HepG2 (cell line): ENCODE measurements at regions not wholly inside any gene's neighbourhood (a gene's known extent, or its start where the extent isn't known, plus 50 kb on each side); places are given as distances from the start of the nearest gene placed in this dataset.

ENCODE experiments used
- CTCF ChIP-seq: sonication (generic); formaldehyde crosslinking; IDR thresholded peaks from 2 replicates; pipeline ENCODE4 v1.5.0; 2020; ENCODE audit warnings: mild to moderate bottlenecking, missing genetic modification reagents, moderate library complexity
- HIVEP1 ChIP-seq: sonication (generic); formaldehyde crosslinking; IDR thresholded peaks from 2 replicates; pipeline ENCODE4 v1.4.0; 2020; ENCODE audit warnings: mild to moderate bottlenecking, missing genetic modification reagents
- LBX2 ChIP-seq: sonication (generic); formaldehyde crosslinking; IDR thresholded peaks from 2 replicates; pipeline ENCODE4 v1.5.0; 2020; ENCODE audit warnings: missing genetic modification reagents, mild to moderate bottlenecking, borderline replicate concordance
- NKX3-1 ChIP-seq: sonication (generic); formaldehyde crosslinking; IDR thresholded peaks from 2 replicates; pipeline ENCODE4 v1.5.0; 2020; ENCODE audit warnings: missing genetic modification reagents
- ZFP37 ChIP-seq: sonication (generic); formaldehyde crosslinking; IDR thresholded peaks from 2 replicates; pipeline ENCODE4 v1.4.0; 2020; ENCODE audit warnings: missing genetic modification reagents, borderline replicate concordance

GRCh38 chr11:122277493-122277892 is 161.5 kb upstream of the BLID start:
- TF ChIP-seq HIVEP1 (CRISPR knock-in tag): no peak
- TF ChIP-seq LBX2 (CRISPR knock-in tag): no peak
- no peak for TF ChIP-seq ZFP37
- no peak for TF ChIP-seq CTCF (CRISPR knock-in tag)
- no peak for TF ChIP-seq NKX3-1 (CRISPR knock-in tag)
